ENCODE measurements at regions not wholly inside any gene's neighbourhood (a gene's known extent, or its start where the extent isn't known, plus 50 kb on each side); places are given as distances from the start of the nearest gene placed in this dataset.

GRCh38 chr9:126222835-126223431 lies 103.7 kb upstream of the MVB12B start:
- TF ChIP-seq, protein P1, sequence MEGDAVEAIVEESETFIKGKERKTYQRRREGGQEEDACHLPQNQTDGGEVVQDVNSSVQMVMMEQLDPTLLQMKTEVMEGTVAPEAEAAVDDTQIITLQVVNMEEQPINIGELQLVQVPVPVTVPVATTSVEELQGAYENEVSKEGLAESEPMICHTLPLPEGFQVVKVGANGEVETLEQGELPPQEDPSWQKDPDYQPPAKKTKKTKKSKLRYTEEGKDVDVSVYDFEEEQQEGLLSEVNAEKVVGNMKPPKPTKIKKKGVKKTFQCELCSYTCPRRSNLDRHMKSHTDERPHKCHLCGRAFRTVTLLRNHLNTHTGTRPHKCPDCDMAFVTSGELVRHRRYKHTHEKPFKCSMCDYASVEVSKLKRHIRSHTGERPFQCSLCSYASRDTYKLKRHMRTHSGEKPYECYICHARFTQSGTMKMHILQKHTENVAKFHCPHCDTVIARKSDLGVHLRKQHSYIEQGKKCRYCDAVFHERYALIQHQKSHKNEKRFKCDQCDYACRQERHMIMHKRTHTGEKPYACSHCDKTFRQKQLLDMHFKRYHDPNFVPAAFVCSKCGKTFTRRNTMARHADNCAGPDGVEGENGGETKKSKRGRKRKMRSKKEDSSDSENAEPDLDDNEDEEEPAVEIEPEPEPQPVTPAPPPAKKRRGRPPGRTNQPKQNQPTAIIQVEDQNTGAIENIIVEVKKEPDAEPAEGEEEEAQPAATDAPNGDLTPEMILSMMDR (IDR thresholded peaks at IDR 0.05): no peak
- TF ChIP-seq POLR2A (IDR thresholded peaks at IDR 0.05): no peak
